A673 (cell line): ENCODE measurements at regions not wholly inside any gene's neighbourhood (a gene's known extent, or its start where the extent isn't known, plus 50 kb on each side); places are given as distances from the start of the nearest gene placed in this dataset.

Experiments used
- EZH2 ChIP-seq: fragments of 200-600 bp; sonication (generic); IDR thresholded peaks from 2 replicates; pipeline ENCODE4 v1.6.1; 2017; ENCODE audit warnings: borderline replicate concordance, low read depth, mild to moderate bottlenecking, mixed read lengths, antibody characterized with exemption, low read length; ENCODE audit not compliant: poor library complexity, severe bottlenecking
- TF ChIP-seq, protein P1 (sequence below): fragments of 300-800, 200-600 bp; sonication (generic); conservative IDR thresholded peaks from 2 replicates; pipeline ENCODE4 v1.5.1; 2017; ENCODE audit warnings: low read depth, mild to moderate bottlenecking, antibody characterized with exemption, low read length, moderate library complexity, mixed read lengths

DNA sequence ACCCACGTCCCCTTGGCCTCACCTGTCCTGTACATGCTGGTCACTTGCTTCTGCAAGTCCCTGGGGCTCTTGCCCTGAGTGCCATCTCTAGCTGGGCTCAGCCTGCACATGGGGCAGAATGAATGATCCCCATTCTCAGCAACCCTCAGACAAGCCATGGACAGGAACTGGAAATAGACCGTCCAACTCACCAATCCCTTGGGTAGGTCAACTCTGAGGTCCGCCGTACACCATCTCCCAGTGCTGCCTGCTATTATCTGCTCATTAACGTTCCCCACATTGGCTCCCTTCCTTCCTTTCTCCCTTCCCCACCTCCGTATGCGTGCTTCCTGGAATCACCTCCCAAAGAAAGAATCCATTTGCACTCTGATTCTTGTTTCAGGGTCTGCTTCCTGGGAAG is 335.0 kb downstream of the SFMBT2 start:
- TF ChIP-seq, protein P1, sequence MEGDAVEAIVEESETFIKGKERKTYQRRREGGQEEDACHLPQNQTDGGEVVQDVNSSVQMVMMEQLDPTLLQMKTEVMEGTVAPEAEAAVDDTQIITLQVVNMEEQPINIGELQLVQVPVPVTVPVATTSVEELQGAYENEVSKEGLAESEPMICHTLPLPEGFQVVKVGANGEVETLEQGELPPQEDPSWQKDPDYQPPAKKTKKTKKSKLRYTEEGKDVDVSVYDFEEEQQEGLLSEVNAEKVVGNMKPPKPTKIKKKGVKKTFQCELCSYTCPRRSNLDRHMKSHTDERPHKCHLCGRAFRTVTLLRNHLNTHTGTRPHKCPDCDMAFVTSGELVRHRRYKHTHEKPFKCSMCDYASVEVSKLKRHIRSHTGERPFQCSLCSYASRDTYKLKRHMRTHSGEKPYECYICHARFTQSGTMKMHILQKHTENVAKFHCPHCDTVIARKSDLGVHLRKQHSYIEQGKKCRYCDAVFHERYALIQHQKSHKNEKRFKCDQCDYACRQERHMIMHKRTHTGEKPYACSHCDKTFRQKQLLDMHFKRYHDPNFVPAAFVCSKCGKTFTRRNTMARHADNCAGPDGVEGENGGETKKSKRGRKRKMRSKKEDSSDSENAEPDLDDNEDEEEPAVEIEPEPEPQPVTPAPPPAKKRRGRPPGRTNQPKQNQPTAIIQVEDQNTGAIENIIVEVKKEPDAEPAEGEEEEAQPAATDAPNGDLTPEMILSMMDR = no peak
- no peak for TF ChIP-seq EZH2
